AG04450 (cell line): ENCODE measurements at regions not wholly inside any gene's neighbourhood (a gene's known extent, or its start where the extent isn't known, plus 50 kb on each side); places are given as distances from the start of the nearest gene placed in this dataset.

Source experiments
- CTCF ChIA-PET: fragments of 300-600, 350-600 bp; formaldehyde crosslinking; extraction: SDS; loops from one replicate; lab custom pipeline; 2022; ENCODE audit warnings: antibody characterized with exemption, inconsistent platforms; lab: Charles Lee
- POLR2A ChIA-PET: fragments of 350-600 bp; formaldehyde crosslinking; extraction: SDS; loops from one replicate; lab custom pipeline; 2021; ENCODE audit warnings: antibody characterized with exemption, inconsistent platforms; lab: Yijun Ruan, JAX
- DNase-seq: peaks from one replicate; pipeline ENCODE4 v3.0.0-alpha.2; 2011; ENCODE audit warnings: low read depth, low spot score
- H3K27ac ChIP-seq: one replicate; pipeline ENCODE4 v1.5.1; 2012; ENCODE audit warnings: low read depth, low read length, control low read depth
- H3K27me3 ChIP-seq: one replicate; pipeline ENCODE4 v1.6.0; 2012; ENCODE audit warnings: low read length; ENCODE audit not compliant: control insufficient read depth, insufficient read depth
- H3K4me3 ChIP-seq: 2 replicates; pipeline ENCODE4 v1.5.1; 2011; ENCODE audit warnings: mild to moderate bottlenecking, low read depth, low read length, control low read depth
- H3K9me3 ChIP-seq: 2 replicates; pipeline ENCODE4 v1.5.1; 2012; ENCODE audit warnings: low read length; ENCODE audit not compliant: control insufficient read depth, insufficient read depth
- TF ChIP-seq, protein P1 (sequence below): IDR thresholded peaks from 2 replicates; pipeline ENCODE4 v1.5.1; 2011; ENCODE audit warnings: low read depth, low read length, control low read depth, inconsistent platforms

DNA sequence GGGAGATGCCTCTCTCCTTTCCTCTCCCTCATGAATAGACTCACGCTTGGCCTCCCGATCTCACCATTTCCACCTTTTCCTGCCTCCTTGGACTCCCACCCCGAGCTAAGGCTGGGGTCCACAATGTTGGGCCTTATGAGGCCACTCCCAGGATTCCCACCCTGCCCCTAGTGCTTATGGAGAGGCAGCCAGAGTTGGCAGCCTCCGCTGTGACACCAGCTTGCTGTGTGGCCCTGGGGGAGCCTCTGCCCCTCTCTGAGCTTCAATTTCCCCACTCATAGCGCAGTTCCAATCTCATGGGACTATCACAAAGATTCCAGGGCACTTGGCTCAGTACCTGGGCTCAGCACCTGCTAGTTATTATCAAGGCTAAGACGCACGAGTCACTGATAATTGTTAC, 118.7 kb upstream of the WNT4 start:
- H3K27me3 ChIP-seq, result peaks cover 33% of the 10 kb centered on the region
- ChIA-PET CTCF (interaction anchor here (0.6 kb wide), 1 partner anchor 14 kb away, joined by 3 read pairs; no protein-coding TSS in a partner anchor), POLR2A (no interaction called here)
- H3K27ac ChIP-seq, result no peak overlapping the region
- no peaks in the 10 kb centered on the region; the same call in 1 of the 2 replicates for H3K9me3 ChIP-seq
- TF ChIP-seq, protein P1, sequence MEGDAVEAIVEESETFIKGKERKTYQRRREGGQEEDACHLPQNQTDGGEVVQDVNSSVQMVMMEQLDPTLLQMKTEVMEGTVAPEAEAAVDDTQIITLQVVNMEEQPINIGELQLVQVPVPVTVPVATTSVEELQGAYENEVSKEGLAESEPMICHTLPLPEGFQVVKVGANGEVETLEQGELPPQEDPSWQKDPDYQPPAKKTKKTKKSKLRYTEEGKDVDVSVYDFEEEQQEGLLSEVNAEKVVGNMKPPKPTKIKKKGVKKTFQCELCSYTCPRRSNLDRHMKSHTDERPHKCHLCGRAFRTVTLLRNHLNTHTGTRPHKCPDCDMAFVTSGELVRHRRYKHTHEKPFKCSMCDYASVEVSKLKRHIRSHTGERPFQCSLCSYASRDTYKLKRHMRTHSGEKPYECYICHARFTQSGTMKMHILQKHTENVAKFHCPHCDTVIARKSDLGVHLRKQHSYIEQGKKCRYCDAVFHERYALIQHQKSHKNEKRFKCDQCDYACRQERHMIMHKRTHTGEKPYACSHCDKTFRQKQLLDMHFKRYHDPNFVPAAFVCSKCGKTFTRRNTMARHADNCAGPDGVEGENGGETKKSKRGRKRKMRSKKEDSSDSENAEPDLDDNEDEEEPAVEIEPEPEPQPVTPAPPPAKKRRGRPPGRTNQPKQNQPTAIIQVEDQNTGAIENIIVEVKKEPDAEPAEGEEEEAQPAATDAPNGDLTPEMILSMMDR, result no peak
- H3K4me3 ChIP-seq, result no peak overlapping the region
- DNase-seq, result no peak

DNA sequence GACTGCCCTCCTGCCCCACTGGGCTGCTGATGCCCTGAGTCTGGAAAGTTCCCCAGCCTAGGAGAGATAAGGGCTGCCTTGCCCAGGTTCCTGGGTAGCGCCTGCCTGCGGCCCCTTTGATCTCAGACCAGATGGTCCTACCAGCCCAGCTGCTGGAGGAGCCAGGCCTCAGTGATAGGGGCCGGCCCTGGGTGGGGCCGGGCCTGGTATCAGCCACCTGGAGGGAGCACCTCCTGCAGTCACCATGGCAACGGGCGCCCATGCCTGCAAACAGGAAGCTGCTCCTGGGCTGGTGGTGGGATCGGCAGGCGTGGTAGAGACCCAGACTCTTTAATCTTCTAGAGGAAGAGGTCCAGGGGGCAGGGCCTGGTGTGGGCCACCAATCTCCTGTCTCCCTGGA, 119.7 kb upstream of the WNT4 start:
- H3K9me3 ChIP-seq, result no peaks in the 10 kb centered on the region; the same call in 1 of the 2 replicates
- peaks cover 28% of the 10 kb centered on the region for H3K27me3 ChIP-seq
- ChIA-PET POLR2A (no interaction called here), CTCF (no interaction called here)
- H3K4me3 ChIP-seq, result no peak overlapping the region
- H3K27ac ChIP-seq, result no peak overlapping the region
- no peak for DNase-seq
- TF ChIP-seq, protein P1, result no peak

DNA sequence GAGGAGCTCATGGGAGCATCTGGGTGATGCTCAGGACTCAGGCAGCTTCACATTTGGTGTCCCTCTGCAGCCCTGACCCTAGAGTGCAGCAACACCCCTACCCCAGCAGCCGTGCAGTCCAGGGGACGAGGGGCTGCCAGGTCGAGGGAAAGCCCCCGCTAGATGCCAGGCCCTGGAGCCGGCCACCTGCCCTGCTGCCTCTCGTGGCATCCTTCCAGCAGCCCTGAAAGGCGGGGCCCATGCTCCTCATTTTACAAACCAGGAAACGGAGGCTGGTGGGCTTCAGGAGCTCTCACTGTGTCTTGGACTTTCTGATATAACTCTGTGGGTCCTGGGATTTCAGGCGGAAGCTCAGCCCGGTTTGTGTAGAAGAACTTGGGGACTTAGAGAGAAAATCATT, 120.5 kb upstream of the WNT4 start:
- Histone ChIP-seq H3K4me3 (no peak overlapping the region), H3K9me3 (no peaks in the 10 kb centered on the region; the same call in 1 of the 2 replicates), H3K27me3 (peaks cover 31% of the 10 kb centered on the region), H3K27ac (no peak overlapping the region)
- DNase-seq, result no peak
- POLR2A ChIA-PET, result no interaction called here
- TF ChIP-seq, protein P1, result no peak
- CTCF ChIA-PET, result interaction anchor here (0.9 to 1.1 kb wide), 2 partner anchors 13 to 14 kb away, joined by 3 read pairs; no protein-coding TSS in a partner anchor

DNA sequence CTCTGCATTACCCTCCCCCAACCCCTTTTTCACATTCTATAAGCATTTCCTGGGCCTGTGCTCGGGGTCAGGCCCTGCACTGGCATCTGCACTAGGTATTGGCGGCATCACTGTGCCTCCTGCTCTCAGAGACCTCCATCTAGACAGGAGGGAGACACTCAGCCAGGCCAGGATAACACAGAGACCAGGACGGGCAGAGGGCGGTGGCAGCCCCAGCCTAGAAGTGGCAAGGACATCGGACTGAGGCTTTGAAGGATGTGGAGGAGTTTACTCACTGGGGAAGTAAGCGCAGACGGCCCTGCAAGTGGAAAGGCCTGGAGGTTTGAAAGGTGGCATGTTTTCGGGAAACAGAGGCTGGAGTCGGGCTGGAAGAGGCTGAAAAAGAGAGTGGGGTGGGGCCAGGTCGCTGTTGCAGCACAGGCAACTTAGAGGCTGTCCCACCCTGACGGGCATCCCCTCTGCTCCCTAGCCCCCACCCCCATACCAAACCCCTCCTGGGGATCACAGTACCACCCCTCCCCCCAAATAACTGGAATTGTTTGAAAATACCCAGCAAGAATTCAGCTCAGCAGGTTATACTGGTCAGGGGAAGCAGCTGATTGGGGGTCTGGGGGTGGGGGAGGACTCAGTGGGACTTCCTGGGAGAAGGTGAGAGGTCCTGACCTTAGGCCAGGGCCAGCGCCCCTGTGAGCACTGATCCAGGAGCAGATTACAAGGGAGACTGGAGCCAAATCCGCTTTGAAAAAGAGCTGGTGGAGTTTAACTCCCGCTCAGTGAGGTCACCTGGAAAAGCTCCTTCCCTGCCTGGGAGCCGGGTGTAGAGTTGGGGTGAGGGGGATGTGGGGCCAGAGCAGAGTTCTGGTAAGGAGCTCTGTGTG, 121.8 kb upstream of the WNT4 start:
- no peak overlapping the region for H3K4me3 ChIP-seq
- DNase-seq, result no peak
- POLR2A ChIA-PET, result no interaction called here
- H3K27me3 ChIP-seq, result peaks cover 28% of the 10 kb centered on the region
- no peaks in the 10 kb centered on the region; the same call in 1 of the 2 replicates for H3K9me3 ChIP-seq
- H3K27ac ChIP-seq, result no peak overlapping the region
- TF ChIP-seq, protein P1, result no peak
- CTCF ChIA-PET, result no interaction called here

DNA sequence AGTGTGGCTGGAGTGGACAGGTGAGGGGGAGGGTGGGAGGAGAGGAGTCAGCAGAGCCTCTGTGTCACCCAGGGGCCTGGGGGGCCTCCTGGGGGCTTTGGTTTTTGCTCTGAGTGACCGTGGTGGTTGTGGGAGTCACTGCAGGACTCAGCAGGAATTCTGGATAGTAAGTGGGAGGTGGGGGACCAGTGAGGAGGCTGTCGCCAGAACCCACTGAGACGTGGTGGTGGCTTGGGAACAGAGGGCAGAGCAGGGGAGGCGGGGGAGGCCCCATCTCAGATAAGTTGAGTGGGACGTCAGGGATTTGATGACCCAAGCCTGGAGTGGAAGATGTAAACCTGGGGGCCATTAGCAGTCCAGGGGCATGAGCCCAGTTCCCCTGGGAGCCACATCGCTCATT, 123.2 kb upstream of the WNT4 start:
- Histone ChIP-seq H3K4me3 (no peak overlapping the region), H3K27me3 (peaks cover 23% of the 10 kb centered on the region)
- CTCF ChIA-PET, result no interaction called here

More for the DNA sequence above, 123.2 kb upstream of the WNT4 start:
- no peak for DNase-seq
- Histone ChIP-seq H3K9me3 (no peaks in the 10 kb centered on the region; the same call in 1 of the 2 replicates), H3K27ac (no peak overlapping the region)
- TF ChIP-seq, protein P1, result no peak
- POLR2A ChIA-PET, result no interaction called here
